OCI-LY1 (cell line): ENCODE measurements at regions not wholly inside any gene's neighbourhood (a gene's known extent, or its start where the extent isn't known, plus 50 kb on each side); places are given as distances from the start of the nearest gene placed in this dataset.

ENCODE experiments used
- CTCF ChIP-seq: fragments of 200-600 bp; sonication (generic), shearing (Covaris generic); IDR thresholded peaks from 2 replicates; pipeline ENCODE4 v1.5.1; 2017; ENCODE audit warnings: mild to moderate bottlenecking, antibody characterized with exemption, low read length, moderate library complexity, mixed read lengths
- EZH2 ChIP-seq: fragments of 200-600 bp; sonication (generic), shearing (Covaris generic); IDR thresholded peaks from 2 replicates; pipeline ENCODE4 v1.8.0; 2017; ENCODE audit warnings: borderline replicate concordance, mixed run types, mild to moderate bottlenecking, antibody characterized with exemption, low read length, moderate library complexity, mixed read lengths

- TF ChIP-seq EZH2 = no peak
- no peak for TF ChIP-seq CTCF
These were observed 71.5 kb upstream of the DSG1 start for GRCh38 chr18:31246460-31246859.
